ENCODE measurements at regions not wholly inside any gene's neighbourhood (a gene's known extent, or its start where the extent isn't known, plus 50 kb on each side); places are given as distances from the start of the nearest gene placed in this dataset.

GRCh38 chr15:96398776-96399175, 68.3 kb downstream of the NR2F2 start:
- TF ChIP-seq CTCF (IDR thresholded peaks at IDR 0.05) (no peak), POLR2A (IDR thresholded peaks at IDR 0.05) (no peak)
